ENCODE measurements at regions not wholly inside any gene's neighbourhood (a gene's known extent, or its start where the extent isn't known, plus 50 kb on each side); places are given as distances from the start of the nearest gene placed in this dataset.
"Not testable (repeated sequence)": the region's sequence is repeated elsewhere in the genome, so short reads cannot be mapped to it uniquely, and the experiment has no call there.

DNA sequence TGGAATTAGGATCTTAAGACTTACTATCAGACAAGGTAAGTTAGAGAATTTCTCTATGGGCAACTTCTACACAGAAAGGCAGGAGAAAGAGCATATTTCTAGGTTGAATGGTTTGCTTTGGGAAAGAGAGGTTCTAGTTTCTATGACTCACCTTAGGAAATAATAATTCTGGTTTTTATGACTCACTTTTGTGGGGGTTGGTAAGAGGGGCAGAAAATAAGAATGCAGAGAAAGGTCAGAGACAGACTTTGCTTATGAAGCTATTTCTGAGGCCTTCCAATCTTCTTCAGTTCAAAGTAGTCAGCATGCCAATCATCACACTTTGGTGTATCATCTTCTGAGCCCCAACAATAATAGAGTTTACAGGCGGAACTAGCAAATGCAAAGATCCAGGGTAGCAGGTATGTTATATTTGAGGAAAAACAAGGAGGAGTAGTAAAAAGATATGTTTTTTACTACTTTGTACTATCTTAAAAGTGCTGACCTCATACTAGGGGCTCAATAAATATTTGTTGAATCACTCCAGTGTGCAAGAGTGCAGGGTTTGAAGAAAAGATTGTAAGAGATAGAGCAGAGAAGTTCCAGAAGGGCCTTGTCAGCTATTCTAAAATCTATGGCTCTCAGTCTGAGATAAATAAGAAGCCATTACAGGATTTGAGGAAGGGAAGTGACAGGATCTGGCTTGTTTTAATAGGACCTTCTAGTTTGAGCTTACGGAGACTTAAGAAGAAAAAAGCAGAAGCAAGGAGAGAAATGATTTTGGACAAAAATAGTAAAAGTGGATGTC is 56.7 kb upstream of the LRFN5 start:
- DNase-seq (ENCODE audit: low spot score) = no peak

- no peak for DNase-seq (ENCODE audit: low spot score)
Observed at GRCh38 chr14:41549282-41549681, 57.4 kb upstream of the LRFN5 start.

DNA sequence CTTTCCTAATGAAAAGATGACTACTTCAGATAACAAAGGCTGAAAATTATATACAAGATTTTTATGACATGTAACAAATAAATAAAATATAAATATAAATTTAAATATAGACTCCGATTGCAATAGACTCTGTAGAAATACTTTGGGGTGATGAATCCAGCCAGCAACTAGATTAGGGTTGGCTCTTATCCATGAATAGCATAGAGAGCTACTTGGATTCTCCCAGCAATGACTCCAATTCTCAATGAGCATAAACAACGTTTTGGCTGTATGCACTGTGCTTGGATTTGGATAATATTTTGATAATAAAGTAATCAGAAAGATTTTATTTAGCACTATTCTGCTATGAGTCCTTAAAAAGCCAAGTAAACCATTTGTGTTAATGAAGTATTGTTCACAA is 58.0 kb upstream of the LRFN5 start:
- DNase-seq (ENCODE audit: low spot score) = no peak

DNA sequence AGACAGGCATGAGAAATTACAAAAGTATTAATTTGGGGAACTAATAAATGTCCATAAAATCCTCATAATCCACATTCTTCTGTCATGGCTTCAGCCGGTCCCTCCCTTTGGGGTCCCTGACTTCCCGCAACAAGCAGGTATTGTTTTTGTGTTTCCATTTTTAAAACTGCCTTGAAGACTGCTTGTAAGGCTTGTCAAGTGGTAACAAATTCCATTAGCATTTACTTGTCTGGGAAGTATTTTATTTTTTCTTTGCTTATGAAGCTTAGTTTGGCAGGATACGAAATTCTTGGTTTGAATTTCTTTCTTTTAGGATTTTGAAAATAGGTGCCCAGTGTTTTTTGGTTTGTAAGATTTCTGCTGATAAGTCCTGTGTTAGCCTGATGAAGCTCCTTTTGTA is 65.3 kb upstream of the LRFN5 start:
- DNase-seq (ENCODE audit: low spot score) = no peak

DNA sequence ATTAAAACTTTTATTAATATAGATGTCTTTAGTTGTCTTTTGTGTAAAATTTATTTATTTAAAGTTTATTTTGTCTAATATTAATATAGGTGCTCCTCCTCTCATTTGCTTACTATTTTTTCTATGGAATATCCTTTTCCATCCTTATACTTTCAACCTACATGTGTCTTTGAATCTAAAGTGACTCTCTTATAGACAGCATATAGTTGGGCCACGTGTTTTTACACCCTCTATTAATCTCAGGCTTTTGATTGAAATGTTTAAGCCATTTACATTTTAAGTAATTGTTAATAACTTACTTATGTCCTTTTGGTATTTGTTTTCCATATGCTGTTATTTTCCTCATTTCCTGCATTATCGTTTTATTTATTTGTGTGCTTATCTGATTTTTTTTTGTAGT is 74.4 kb upstream of the LRFN5 start:
- DNase-seq (ENCODE audit: low spot score) = no peak

GRCh38 chr14:41521891-41522290 is 84.8 kb upstream of the LRFN5 start:
- no peak for DNase-seq (ENCODE audit: low spot score)

DNA sequence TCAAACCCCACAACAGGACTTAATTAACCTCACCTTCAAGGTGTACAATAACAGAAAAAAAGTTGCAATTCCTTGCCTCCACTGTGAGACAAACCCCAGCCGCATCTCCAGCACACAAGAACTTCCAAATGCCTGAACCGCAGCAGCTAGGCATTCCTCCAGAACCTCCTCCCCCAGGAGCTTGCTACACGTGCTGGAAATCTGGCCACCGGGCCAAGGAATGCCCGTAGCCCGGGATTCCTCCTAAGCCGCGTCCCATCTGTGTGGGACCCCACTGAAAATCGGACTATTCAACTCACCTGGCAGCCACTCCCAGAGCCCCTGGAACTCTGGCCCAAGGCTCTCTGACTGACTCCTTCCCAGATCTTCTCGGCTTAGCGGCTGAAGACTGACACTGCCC is 88.6 kb upstream of the LRFN5 start:
- DNase-seq (ENCODE audit: low spot score) = not testable (repeated sequence)

GRCh38 chr14:41506552-41506951 is 100.1 kb upstream of the LRFN5 start:
- DNase-seq (ENCODE audit: low spot score) = no peak

DNA sequence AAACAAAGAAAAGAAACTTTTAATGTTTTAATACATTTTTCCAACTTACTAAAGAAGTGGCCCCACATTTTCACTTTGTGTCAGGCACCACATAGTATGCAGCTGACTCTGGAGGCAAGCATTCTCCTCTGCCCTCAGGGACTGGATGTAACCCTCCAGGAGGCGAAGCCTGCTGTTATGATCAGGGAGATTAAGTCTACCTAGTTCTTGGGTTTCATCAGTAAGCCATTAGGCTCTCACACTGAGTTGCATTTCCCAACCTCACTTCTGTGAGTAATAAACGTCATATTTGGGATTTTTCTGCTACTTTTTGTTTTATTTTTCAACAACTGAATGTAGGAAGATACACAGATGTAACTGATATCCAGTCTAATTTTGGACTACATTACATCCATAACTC is 101.2 kb upstream of the LRFN5 start:
- DNase-seq (ENCODE audit: low spot score) = no peak

DNA sequence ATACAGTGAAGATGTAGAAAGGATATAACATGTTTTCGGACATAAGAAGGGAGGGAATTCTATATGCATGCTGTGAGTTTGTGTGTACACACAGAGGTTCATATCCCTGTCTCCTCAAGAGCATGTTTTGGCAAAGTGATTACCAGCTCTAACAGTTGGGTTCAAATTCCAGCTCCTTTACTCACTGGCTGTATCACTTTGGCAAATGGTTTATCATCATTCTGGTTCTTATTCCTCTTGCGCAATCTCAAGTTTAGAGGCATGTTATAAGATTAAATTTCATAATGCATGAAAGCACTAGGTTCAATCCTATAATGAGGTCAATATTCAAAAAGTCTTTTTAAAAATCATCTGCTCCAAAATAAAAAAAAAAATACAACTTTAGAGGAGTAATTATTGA is 107.7 kb upstream of the LRFN5 start:
- no peak for DNase-seq (ENCODE audit: low spot score)

DNA sequence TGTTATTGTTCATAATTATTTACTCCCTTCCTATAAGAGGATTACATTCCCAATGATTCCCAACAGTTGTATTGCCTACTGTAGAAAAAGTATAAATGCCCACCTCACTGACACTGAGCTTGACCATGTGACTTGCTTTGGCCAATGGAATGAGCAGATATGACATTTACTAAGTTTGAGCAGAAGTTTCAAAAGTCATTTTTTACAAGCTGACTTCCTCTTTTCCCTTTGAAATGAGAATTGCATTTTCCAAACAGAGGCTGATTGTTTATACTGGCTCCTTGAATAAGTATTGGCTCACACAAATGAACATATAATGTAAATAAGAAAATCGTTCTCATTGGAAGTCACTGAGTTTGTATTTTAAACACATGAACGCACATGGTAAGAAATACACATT is 116.4 kb upstream of the LRFN5 start:
- no peak for DNase-seq (ENCODE audit: low spot score)

- no peak for DNase-seq (ENCODE audit: low spot score)
Observed at GRCh38 chr14:41489315-41489972, 117.2 kb upstream of the LRFN5 start.

DNA sequence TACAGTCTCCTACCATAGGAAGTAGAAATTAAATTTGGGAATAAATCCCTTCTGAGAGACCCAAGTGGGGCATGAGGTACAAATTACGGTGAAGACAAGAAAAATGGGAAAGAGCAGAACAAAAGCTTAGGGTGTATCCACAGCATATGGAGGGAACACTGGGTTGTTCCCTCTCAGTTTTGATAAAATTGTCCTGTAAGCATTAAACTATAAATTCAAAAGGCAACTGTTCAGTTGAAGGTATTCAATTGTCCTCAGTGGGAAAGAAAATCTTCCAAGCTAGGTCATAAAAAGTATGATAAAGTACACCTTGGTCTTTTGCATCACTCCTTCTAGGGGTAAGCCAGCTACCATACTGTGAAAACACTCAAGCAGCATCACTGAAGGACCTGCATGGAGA is 118.3 kb upstream of the LRFN5 start:
- no peak for DNase-seq (ENCODE audit: low spot score)

GRCh38 chr14:41482861-41483260 is 123.8 kb upstream of the LRFN5 start:
- no peak for DNase-seq (ENCODE audit: low spot score)

DNA sequence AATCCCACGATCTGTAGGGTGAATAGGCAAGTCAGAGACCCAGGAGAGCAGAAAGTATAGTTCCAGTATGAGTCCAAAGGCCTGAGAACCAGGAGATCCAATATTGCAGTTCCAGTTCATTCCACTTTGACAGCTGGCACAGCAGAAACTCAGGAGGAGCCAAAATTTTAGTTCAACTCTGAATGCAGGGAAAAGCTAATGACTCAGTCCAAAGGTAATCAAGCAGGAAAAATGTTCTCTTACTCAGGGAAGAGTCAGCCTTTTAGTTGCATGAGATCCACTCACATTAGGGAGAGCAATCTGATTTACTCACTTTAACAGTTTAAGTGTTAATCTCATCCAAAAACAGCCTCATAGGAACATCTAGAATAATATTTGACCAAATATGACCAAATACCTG is 130.2 kb upstream of the LRFN5 start:
- DNase-seq (ENCODE audit: low spot score) = no peak

DNA sequence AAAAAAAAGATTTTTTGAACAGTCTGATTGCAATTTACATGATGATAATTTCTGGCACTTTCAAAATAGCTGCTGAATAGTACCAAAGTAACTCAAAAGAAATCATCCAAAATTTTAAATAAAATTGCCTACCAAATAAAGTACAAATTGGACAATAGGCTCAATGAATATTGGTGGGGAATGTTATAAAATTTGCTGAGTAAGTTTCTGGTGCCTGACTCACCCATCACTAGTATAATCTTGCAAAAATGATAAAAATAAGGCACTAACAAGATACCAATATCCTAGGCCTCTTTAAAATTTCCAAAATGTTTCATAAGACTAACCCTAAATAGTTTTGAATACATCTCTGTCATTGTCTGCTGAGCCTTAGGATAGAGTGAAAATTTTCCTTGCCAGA is 145.3 kb upstream of the LRFN5 start:
- no peak for DNase-seq (ENCODE audit: low spot score)

GRCh38 chr14:41457393-41457792 is 149.3 kb upstream of the LRFN5 start:
- no peak for DNase-seq (ENCODE audit: low spot score)

DNA sequence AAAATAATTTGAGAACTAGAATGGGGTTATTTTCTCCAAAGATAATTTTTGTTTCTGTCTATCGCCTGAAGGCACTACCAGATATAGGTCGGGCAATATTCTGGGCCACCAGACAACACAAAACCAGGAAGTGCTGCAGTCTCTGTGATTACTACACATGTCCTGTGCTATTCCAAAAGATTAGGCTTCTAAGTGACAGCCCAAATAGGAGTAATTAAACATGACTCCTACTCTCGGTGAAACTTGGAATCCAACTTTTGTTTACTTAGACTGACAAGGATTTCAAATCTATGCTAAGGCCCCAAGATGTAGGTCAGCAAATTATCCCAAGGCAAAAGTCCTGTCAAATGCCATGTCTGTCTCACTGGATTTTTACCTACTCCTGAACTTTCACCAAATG is 157.6 kb upstream of the LRFN5 start:
- DNase-seq (ENCODE audit: low spot score) = no peak

- DNase-seq (ENCODE audit: low spot score) = no peak
Observed at GRCh38 chr14:41446008-41446407, 160.7 kb upstream of the LRFN5 start.

- no peak for DNase-seq (ENCODE audit: low spot score)
Observed at GRCh38 chr14:41423503-41423902, 183.2 kb upstream of the LRFN5 start.

DNA sequence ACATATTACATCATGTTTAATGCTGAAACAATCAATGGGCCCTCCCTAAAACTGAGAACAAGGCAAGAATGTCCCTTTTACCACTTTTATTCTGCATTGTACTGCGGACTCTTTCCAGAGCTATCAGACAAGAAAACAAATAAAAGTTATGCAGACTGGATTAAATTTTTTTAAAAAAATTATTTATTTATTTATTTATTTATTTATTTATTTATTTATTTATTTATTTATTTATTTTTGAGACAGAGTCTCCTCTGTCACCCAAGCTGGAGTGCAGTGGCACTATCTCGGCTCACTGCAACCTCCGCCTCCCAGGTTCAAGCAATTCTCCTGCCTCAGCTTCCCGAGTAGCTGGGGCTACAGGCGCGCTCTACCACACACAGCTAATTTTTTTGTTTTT is 185.4 kb upstream of the LRFN5 start:
- not testable (repeated sequence) for DNase-seq (ENCODE audit: low spot score)

- DNase-seq (ENCODE audit: low spot score) = no peak
Observed at GRCh38 chr14:41419709-41420108, 187.0 kb upstream of the LRFN5 start.

GRCh38 chr14:41418851-41419250 is 187.8 kb upstream of the LRFN5 start:
- no peak for DNase-seq (ENCODE audit: low spot score)

DNA sequence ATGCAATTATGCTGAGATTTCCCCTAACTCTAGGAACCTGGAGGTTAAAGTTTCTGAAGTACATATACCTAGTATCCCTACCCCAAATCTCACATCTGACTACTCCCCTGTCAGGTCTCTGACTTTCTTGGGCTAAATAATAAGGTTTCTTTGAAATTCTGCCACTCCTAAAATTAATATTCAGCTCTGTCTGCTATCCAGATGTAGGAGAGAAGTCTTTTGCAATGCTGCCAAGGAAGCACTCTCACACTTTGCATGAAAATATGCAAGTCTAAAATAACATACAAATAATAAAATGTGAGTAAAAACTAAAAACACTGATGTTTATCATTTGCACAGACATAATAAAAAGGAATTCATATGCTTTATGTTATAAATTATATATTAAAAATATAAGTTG is 196.9 kb upstream of the LRFN5 start:
- no peak for DNase-seq (ENCODE audit: low spot score)
